ENCODE measurements at regions not wholly inside any gene's neighbourhood (a gene's known extent, or its start where the extent isn't known, plus 50 kb on each side); places are given as distances from the start of the nearest gene placed in this dataset.

DNA sequence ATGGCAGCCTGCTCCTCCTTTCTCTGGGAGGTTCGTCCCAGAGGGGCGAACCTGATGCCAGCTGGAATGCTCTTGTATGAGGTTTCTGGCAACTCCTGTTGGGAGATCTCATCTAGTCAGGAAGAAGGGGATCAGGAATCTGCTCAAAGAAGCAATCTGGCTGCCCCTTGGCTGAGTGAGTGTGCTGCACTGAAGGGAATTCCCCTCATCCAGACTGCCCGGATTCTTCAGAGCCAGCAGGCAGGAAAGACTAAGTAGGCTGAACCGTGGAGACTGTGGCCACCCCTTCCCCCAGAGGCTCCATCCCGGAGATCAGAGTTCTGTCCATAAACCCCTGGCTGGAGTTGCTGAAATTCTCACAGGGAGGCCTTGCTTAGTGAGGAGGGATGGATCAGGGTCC is 476.0 kb downstream of the CSNK1G3 start:
- TF ChIP-seq, protein P1, sequence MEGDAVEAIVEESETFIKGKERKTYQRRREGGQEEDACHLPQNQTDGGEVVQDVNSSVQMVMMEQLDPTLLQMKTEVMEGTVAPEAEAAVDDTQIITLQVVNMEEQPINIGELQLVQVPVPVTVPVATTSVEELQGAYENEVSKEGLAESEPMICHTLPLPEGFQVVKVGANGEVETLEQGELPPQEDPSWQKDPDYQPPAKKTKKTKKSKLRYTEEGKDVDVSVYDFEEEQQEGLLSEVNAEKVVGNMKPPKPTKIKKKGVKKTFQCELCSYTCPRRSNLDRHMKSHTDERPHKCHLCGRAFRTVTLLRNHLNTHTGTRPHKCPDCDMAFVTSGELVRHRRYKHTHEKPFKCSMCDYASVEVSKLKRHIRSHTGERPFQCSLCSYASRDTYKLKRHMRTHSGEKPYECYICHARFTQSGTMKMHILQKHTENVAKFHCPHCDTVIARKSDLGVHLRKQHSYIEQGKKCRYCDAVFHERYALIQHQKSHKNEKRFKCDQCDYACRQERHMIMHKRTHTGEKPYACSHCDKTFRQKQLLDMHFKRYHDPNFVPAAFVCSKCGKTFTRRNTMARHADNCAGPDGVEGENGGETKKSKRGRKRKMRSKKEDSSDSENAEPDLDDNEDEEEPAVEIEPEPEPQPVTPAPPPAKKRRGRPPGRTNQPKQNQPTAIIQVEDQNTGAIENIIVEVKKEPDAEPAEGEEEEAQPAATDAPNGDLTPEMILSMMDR (IDR thresholded peaks at IDR 0.05) = no peak
- TF ChIP-seq POLR2A (IDR thresholded peaks at IDR 0.05) = no peak
- TF ChIP-seq POLR2AphosphoS5 (IDR thresholded peaks at IDR 0.05) = no peak
- no peak for TF ChIP-seq EP300 (IDR thresholded peaks at IDR 0.05)

Measured in stomach (tissue), 4 donors.